ENCODE measurements at regions not wholly inside any gene's neighbourhood (a gene's known extent, or its start where the extent isn't known, plus 50 kb on each side); places are given as distances from the start of the nearest gene placed in this dataset.
A peak's percentile ranks its signal among the peaks of the same experiment; 100 is the strongest.

DNA sequence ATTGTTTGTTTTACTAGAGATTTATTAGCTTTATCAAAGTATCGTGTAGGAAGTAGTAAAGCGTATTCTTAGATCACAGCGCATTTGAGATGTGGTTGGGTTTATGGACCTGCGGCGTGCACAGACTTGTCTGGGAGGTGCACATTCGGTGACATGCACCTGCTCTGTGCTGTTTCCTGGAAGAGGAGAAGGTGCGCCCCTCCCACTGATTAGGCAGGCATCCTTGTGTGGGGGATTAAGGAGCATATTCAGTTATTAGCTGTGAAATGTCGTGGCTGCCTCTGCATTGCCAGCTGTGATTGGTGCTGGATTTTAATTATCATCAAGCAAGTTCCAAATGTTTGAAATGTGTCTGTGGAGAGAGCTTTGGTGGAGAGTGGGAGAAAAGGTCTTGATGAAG, 903.8 kb upstream of the RBFOX1 start (continued):
- TF ChIP-seq, protein P1, sequence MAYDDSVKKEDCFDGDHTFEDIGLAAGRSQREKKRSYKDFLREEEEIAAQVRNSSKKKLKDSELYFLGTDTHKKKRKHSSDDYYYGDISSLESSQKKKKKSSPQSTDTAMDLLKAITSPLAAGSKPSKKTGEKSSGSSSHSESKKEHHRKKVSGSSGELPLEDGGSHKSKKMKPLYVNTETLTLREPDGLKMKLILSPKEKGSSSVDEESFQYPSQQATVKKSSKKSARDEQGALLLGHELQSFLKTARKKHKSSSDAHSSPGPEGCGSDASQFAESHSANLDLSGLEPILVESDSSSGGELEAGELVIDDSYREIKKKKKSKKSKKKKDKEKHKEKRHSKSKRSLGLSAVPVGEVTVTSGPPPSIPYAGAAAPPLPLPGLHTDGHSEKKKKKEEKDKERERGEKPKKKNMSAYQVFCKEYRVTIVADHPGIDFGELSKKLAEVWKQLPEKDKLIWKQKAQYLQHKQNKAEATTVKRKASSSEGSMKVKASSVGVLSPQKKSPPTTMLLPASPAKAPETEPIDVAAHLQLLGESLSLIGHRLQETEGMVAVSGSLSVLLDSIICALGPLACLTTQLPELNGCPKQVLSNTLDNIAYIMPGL (CRISPR knock-in tag; IDR thresholded peaks at IDR 0.05; ENCODE audit: borderline replicate concordance in 1 of 2, low read depth in 1 of 2): no peak

DNA sequence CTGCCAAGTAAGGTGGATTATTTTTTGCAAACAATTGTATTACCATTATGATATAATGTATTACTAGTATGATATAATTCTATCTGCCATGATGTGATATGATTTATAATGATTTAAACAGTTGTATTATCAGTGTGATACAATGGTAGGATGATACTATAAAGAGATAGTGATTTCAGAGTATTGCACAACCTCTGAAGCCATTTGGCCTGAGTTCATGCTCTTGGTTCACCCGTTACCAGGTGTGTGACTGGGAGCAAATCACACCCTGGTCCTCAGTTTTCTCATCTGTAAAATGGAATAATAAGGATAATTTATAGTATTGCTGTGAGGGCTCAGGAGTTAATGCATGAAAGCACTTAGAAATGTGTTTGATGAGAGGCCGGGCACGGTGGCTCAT, 905.0 kb upstream of the RBFOX1 start:
- H3K9ac ChIP-seq (ENCODE audit: insufficient read depth, low read depth, low read length): no peak overlapping the region
- no peaks in the 10 kb centered on the region for H3K27me3 ChIP-seq (ENCODE audit: control insufficient read depth in 1 of 2, insufficient read depth in 2 of 2, low read length in 2 of 2)
- CTCF ChIA-PET (ENCODE audit: low intra/inter-chr PET ratio, low total read pairs): no interaction called here
- no peak overlapping the region for H3K27ac ChIP-seq (ENCODE audit: extremely low read length, insufficient read depth, low read length)
- ATAC-seq (no peak), FAIRE-seq (no peak), DNase-seq (ENCODE audit: low spot score) (no peak)
- H4K20me1 ChIP-seq (ENCODE audit: insufficient read depth, low read length): no peaks in the 10 kb centered on the region
- no peak overlapping the region for H3K4me2 ChIP-seq (ENCODE audit: low read depth, low read length)
- no peak overlapping the region for H2AFZ ChIP-seq (ENCODE audit: low read length)
- in situ Hi-C loops (cut with HindIII; ENCODE audit: extremely low pct_ligation_motif_present, low pct_unique_long_range_greater_than_20kb) (no loop called here), intact Hi-C loops (cut with micrococcal nuclease; ENCODE audit: unreplicated experiment) (no loop called here)
- POLR2A ChIA-PET: no interaction called here
- H3K36me3 ChIP-seq (replicated peaks in 1 of 2; ENCODE audit: control insufficient read depth in 1 of 2, insufficient read depth in 2 of 2, low read length in 2 of 2): no peaks in the 10 kb centered on the region
- WGBS (ENCODE audit: low lambda C conversion rate): 63% methylated on average over 3 of the region's 3 CpGs
- no peaks in the 10 kb centered on the region for H3K9me3 ChIP-seq (ENCODE audit: low read length)
- H3K4me1 ChIP-seq (ENCODE audit: insufficient read depth, low read length): no peaks in the 10 kb centered on the region
- BruUV-seq (replicated peaks): no TSS peak
- TF ChIP-seq, protein P2, sequence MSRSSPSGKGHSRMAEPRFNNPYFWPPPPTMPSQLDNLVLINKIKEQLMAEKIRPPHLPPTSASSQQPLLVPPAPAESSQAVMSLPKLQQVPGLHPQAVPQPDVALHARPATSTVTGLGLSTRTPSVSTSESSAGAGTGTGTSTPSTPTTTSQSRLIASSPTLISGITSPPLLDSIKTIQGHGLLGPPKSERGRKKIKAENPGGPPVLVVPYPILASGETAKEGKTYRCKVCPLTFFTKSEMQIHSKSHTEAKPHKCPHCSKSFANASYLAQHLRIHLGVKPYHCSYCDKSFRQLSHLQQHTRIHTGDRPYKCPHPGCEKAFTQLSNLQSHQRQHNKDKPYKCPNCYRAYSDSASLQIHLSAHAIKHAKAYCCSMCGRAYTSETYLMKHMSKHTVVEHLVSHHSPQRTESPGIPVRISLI (CRISPR knock-in tag; IDR thresholded peaks at IDR 0.05; ENCODE audit: borderline replicate concordance): no peak
- peak; percentile 57; the same call in 1 of the 2 replicates for TF ChIP-seq CEBPB (IDR thresholded peaks at IDR 0.05; ENCODE audit: borderline replicate concordance, low read depth, low read length)
- no peaks in the 10 kb centered on the region for H3K79me2 ChIP-seq (ENCODE audit: insufficient read depth, low read length)
- H3K4me3 ChIP-seq (replicated peaks in 1 of 3; ENCODE audit: insufficient read depth in 1 of 3, low read depth in 2 of 3, low read length in 3 of 3): no peak overlapping the region

Measured in HepG2 (cell line).